KMS-11 (cell line): ENCODE measurements at regions not wholly inside any gene's neighbourhood (a gene's known extent, or its start where the extent isn't known, plus 50 kb on each side); places are given as distances from the start of the nearest gene placed in this dataset.

Experiments used
- H2AFZ ChIP-seq: fragments of 200-600 bp; sonication (generic); 2 replicates; pipeline ENCODE4 v1.6.1; 2016; ENCODE audit warnings: antibody characterized with exemption, mixed run types, low read depth
- H3K27ac ChIP-seq: fragments of 200-600 bp; sonication (generic); 2 replicates; pipeline ENCODE4 v1.6.1; 2016; ENCODE audit warnings: mild to moderate bottlenecking, mixed run types
- H3K27me3 ChIP-seq: fragments of 200-600 bp; sonication (generic); 2 replicates; pipeline ENCODE4 v1.6.1; 2017; ENCODE audit warnings: mild to moderate bottlenecking, low read depth, mixed run types, moderate library complexity; ENCODE audit not compliant: insufficient read depth
- H3K36me3 ChIP-seq: fragments of 200-600 bp; sonication (generic); 2 replicates; pipeline ENCODE4 v1.6.1; 2017; ENCODE audit warnings: mild to moderate bottlenecking, mixed run types; ENCODE audit not compliant: insufficient read depth
- H3K4me1 ChIP-seq: fragments of 200-600 bp; sonication (generic); 2 replicates; pipeline ENCODE4 v1.6.1; 2016; ENCODE audit warnings: mild to moderate bottlenecking, low read depth, mixed run types; ENCODE audit not compliant: poor library complexity, severe bottlenecking
- H3K4me2 ChIP-seq: fragments of 200-600 bp; sonication (generic); 2 replicates; pipeline ENCODE4 v1.7.0; 2016; ENCODE audit warnings: mild to moderate bottlenecking, mixed run types
- H3K4me3 ChIP-seq: fragments of 200-600 bp; sonication (generic); IDR thresholded peaks from 2 replicates; pipeline ENCODE4 v1.6.1; 2017; ENCODE audit warnings: low read depth, low read length, mixed read lengths; ENCODE audit not compliant: insufficient read depth
- H3K79me2 ChIP-seq: fragments of 200-600 bp; sonication (generic); 2 replicates; pipeline ENCODE4 v1.6.1; 2016; ENCODE audit warnings: low read depth, mixed run types; ENCODE audit not compliant: insufficient read depth
- H3K9ac ChIP-seq: fragments of 200-600 bp; sonication (generic); 2 replicates; pipeline ENCODE4 v1.6.1; 2016; ENCODE audit warnings: mild to moderate bottlenecking, mixed run types
- H4K20me1 ChIP-seq: fragments of 200-600 bp; sonication (generic); 2 replicates; pipeline ENCODE4 v1.6.1; 2016; ENCODE audit warnings: mild to moderate bottlenecking, mixed run types; ENCODE audit not compliant: insufficient read depth
- TF ChIP-seq, protein P1 (sequence below): fragments of 200-600 bp; sonication (generic); conservative IDR thresholded peaks from 2 replicates; pipeline ENCODE4 v1.6.1; 2017; ENCODE audit warnings: low read depth, mild to moderate bottlenecking, antibody characterized with exemption, low read length, moderate library complexity, mixed read lengths

DNA sequence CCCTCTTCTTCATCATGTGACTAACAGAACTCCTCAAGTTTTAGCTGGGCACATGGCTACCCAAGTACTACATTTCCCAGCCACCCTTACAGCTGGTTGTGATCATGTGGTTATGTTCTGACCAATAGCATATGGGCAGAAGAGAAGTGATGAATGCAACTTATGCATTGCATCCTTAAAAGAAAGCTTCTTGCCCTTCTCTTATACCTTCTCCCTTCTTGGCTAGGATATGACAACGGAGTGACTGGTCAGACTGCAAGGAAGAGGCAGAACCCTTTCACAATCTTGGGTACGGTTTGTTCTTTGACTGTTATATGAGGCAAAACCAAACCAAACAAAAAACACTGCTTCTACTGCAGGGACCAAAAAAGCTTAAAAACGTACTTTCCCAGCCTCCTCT is 66.5 kb upstream of the MAX start:
- H3K4me3 ChIP-seq, result no peak overlapping the region
- H3K9ac ChIP-seq, result no peak overlapping the region; the same call in 1 of the 2 replicates
- no peaks in the 10 kb centered on the region for H3K79me2 ChIP-seq
- peak overlapping the region; percentile 73 for H3K27ac ChIP-seq
- H3K4me1 ChIP-seq, result peaks cover 47% of the 10 kb centered on the region
- no peaks in the 10 kb centered on the region for H4K20me1 ChIP-seq
- peak overlapping the region; percentile 31; the same call in 1 of the 2 replicates for H2AFZ ChIP-seq
- TF ChIP-seq, protein P1, sequence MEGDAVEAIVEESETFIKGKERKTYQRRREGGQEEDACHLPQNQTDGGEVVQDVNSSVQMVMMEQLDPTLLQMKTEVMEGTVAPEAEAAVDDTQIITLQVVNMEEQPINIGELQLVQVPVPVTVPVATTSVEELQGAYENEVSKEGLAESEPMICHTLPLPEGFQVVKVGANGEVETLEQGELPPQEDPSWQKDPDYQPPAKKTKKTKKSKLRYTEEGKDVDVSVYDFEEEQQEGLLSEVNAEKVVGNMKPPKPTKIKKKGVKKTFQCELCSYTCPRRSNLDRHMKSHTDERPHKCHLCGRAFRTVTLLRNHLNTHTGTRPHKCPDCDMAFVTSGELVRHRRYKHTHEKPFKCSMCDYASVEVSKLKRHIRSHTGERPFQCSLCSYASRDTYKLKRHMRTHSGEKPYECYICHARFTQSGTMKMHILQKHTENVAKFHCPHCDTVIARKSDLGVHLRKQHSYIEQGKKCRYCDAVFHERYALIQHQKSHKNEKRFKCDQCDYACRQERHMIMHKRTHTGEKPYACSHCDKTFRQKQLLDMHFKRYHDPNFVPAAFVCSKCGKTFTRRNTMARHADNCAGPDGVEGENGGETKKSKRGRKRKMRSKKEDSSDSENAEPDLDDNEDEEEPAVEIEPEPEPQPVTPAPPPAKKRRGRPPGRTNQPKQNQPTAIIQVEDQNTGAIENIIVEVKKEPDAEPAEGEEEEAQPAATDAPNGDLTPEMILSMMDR, result no peak
- H3K27me3 ChIP-seq, result no peaks in the 10 kb centered on the region
- H3K4me2 ChIP-seq, result peak overlapping the region; percentile 59
- H3K36me3 ChIP-seq, result no peaks in the 10 kb centered on the region

DNA sequence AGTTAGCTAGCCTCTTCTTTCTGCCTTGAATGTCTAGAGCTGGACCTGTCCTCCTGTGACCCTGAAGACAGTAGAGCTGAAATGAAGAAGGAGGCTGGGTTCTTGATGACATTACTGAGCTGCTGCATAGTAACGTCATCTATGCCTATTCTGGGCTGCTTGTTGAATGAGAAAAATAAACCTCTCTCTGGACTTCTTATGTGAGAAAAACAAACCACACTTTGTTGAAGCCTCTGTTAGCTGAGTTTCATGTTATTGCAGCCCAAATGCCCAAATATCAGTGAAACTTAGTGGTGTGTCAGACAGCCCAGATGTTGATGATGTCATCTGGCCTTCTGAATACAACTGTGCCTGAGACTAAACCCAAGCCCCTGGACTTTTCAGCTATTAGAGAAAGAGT is 67.0 kb upstream of the MAX start:
- H4K20me1 ChIP-seq, result no peaks in the 10 kb centered on the region
- H2AFZ ChIP-seq, result peak overlapping the region; percentile 31; the same call in 1 of the 2 replicates
- no peaks in the 10 kb centered on the region for H3K36me3 ChIP-seq
- no peaks in the 10 kb centered on the region for H3K79me2 ChIP-seq
- H3K4me1 ChIP-seq, result peaks cover 47% of the 10 kb centered on the region
- peak overlapping the region; percentile 59 for H3K4me2 ChIP-seq
- H3K4me3 ChIP-seq, result no peak overlapping the region
- peak overlapping the region; percentile 73 for H3K27ac ChIP-seq
- TF ChIP-seq, protein P1, result no peak
- no peaks in the 10 kb centered on the region for H3K27me3 ChIP-seq
- H3K9ac ChIP-seq, result no peak overlapping the region; the same call in 1 of the 2 replicates

DNA sequence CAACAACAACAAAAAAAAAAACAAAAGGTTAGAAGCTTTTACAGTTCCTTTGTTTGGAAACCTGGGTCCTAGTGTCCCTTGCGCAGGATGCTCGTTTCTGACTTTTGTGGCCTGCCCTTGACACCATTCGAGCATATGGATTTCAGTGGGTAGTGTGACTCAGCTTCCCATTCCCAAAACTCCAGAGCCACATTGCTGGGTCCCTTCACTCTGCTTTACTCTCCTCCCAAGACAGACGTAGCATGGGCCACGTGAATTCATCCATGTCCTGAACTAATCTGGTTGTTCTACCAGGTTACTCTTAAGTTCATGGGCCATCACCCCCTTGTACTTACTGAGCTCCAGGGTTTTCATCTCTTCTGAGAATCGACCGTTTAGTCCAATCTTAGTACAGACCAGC is 68.0 kb upstream of the MAX start:
- Histone ChIP-seq H3K36me3 (no peaks in the 10 kb centered on the region), H3K4me3 (no peak overlapping the region), H3K27me3 (no peaks in the 10 kb centered on the region), H4K20me1 (no peaks in the 10 kb centered on the region), H3K9ac (no peak overlapping the region), H2AFZ (no peak overlapping the region), H3K27ac (no peak overlapping the region), H3K4me1 (peaks cover 47% of the 10 kb centered on the region), H3K79me2 (no peaks in the 10 kb centered on the region), H3K4me2 (no peak overlapping the region)
- TF ChIP-seq, protein P1, result no peak

DNA sequence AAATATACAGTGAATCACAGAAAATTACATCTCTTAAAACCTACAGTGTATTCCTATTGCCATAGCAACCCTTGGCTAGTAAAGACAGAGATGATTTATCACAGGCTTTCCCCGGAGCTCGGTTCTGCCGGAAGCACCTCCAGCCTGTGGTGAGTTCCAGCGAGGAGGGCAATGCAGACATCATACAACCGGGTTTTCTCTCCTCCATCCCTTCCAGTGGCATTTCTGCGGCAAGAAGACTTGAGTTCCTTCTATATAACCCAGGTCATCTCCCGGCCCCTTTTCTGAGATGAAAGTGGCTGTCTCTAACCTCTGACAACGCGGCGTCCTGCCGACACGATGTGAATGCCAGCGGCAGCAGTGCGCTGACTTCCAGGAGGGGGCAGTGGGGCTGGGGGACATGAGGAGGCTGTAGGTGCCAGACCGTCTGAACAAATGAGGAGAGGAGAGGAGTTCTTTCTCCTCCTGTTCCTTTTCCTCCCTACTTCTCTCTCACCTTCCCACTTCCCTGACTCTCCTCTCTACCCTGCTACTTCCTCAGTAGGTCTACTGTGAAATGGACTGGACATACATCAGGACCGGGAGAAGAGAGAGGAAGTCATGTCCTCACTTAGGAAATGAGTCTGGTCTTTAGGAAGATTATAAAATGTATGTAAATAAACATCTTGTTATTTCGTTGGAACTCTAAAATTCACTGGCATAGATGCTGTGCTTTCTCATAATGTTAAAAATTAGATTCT is 68.6 kb upstream of the MAX start:
- no peaks in the 10 kb centered on the region for H4K20me1 ChIP-seq
- no peak overlapping the region for H2AFZ ChIP-seq
- H3K27ac ChIP-seq, result no peak overlapping the region
- TF ChIP-seq, protein P1, result no peak
- H3K4me2 ChIP-seq, result no peak overlapping the region
- H3K79me2 ChIP-seq, result no peaks in the 10 kb centered on the region
- no peaks in the 10 kb centered on the region for H3K36me3 ChIP-seq
- H3K9ac ChIP-seq, result no peak overlapping the region
- H3K4me3 ChIP-seq, result no peak overlapping the region
- H3K4me1 ChIP-seq, result peaks cover 47% of the 10 kb centered on the region
- H3K27me3 ChIP-seq, result no peaks in the 10 kb centered on the region
